ENCODE measurements at regions not wholly inside any gene's neighbourhood (a gene's known extent, or its start where the extent isn't known, plus 50 kb on each side); places are given as distances from the start of the nearest gene placed in this dataset.

DNA sequence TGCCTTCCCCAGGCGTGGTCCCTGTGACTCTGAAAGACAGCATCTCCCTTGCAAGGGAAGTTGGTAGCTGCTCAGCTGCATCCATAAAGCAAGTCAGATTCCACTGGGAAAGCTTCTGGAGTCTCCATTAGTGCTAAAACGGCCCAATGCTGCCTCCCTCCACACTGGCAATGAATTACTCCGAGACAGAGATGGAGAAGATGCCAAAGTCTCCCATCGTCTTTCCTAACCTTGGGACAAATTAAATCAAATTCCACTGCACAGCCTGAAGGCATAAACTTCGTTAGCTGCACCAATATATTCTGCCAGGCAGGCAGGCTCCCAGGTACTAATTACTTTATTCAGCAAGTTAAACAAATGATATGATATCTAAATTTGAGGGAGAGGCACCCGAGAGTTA is 106.3 kb upstream of the GJB5 start:
- no peaks in the 10 kb centered on the region for H3K27me3 ChIP-seq (ENCODE audit: control insufficient read depth in 2 of 2, insufficient read depth in 2 of 2, low read length in 2 of 2)
- H3K4me1 ChIP-seq (ENCODE audit: control insufficient read depth, extremely low read depth, insufficient read depth, low read length), result no peaks in the 10 kb centered on the region
- dilution Hi-C loops (cut with MboI; ENCODE audit: extremely low pct_ligation_motif_present, low sequenced_read_pairs) (no loop called here), intact Hi-C loops (cut with micrococcal nuclease) (no loop called here)
- H3K27ac ChIP-seq (ENCODE audit: insufficient read depth, low read depth, low read length), result no peak overlapping the region
- no peak overlapping the region for H3K4me3 ChIP-seq (replicated peaks in 1 of 3; ENCODE audit: insufficient read depth in 1 of 3, low read depth in 1 of 3, low read length in 3 of 3)
- H3K4me2 ChIP-seq (ENCODE audit: insufficient read depth, low read length), result no peak overlapping the region
- TF ChIP-seq, protein P1, sequence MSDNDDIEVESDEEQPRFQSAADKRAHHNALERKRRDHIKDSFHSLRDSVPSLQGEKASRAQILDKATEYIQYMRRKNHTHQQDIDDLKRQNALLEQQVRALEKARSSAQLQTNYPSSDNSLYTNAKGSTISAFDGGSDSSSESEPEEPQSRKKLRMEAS (IDR thresholded peaks at IDR 0.05; ENCODE audit: insufficient read depth, insufficient read length), result no peak
- no peak for TF ChIP-seq POLR2A (IDR thresholded peaks at IDR 0.05; ENCODE audit: low read depth, low read length)
- TF ChIP-seq FOS (IDR thresholded peaks at IDR 0.05; ENCODE audit: borderline replicate concordance, insufficient read depth, low read length), result no peak
- TF ChIP-seq POLR2AphosphoS5 (IDR thresholded peaks at IDR 0.05; ENCODE audit: insufficient read depth, low read depth, low read length), result no peak
- no peak for TF ChIP-seq GATA2 (IDR thresholded peaks at IDR 0.05; ENCODE audit: insufficient read depth, insufficient read length, low read depth, low read length)
- TF ChIP-seq JUN (IDR thresholded peaks at IDR 0.05; ENCODE audit: borderline replicate concordance, insufficient read depth, insufficient read length, low read depth), result no peak
- TF ChIP-seq EZH2 (IDR thresholded peaks at IDR 0.05; ENCODE audit: borderline replicate concordance, low read depth, low read length, severe bottlenecking), result no peak
- TF ChIP-seq, protein P2, sequence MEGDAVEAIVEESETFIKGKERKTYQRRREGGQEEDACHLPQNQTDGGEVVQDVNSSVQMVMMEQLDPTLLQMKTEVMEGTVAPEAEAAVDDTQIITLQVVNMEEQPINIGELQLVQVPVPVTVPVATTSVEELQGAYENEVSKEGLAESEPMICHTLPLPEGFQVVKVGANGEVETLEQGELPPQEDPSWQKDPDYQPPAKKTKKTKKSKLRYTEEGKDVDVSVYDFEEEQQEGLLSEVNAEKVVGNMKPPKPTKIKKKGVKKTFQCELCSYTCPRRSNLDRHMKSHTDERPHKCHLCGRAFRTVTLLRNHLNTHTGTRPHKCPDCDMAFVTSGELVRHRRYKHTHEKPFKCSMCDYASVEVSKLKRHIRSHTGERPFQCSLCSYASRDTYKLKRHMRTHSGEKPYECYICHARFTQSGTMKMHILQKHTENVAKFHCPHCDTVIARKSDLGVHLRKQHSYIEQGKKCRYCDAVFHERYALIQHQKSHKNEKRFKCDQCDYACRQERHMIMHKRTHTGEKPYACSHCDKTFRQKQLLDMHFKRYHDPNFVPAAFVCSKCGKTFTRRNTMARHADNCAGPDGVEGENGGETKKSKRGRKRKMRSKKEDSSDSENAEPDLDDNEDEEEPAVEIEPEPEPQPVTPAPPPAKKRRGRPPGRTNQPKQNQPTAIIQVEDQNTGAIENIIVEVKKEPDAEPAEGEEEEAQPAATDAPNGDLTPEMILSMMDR (IDR thresholded peaks at IDR 0.05; ENCODE audit: extremely low read depth in 1 of 2, insufficient read depth in 1 of 2, low read depth in 1 of 2, low read length in 2 of 2), result no peak
- TF ChIP-seq MYC (IDR thresholded peaks at IDR 0.05; ENCODE audit: low read depth, low read length), result no peak
- ChIA-PET CTCF (no interaction called here), POLR2A (no interaction called here)
- no peaks in the 10 kb centered on the region for H3K9me3 ChIP-seq (replicated peaks; ENCODE audit: control insufficient read depth, insufficient read depth, low read length)
- no peak overlapping the region for H2AFZ ChIP-seq (ENCODE audit: low read depth, low read length)
- H3K9me1 ChIP-seq (replicated peaks; ENCODE audit: control insufficient read depth, extremely low read depth, insufficient read depth, low read length), result no peaks in the 10 kb centered on the region
- no peak for FAIRE-seq
- no peak for DNase-seq (ENCODE audit: low read depth, low spot score)
- BruUV-seq (replicated peaks), result no TSS peak
- no peak overlapping the region for H3K9ac ChIP-seq (replicated peaks; ENCODE audit: extremely low read depth, insufficient read depth, low read length)
- no peaks in the 10 kb centered on the region for H3K79me2 ChIP-seq (ENCODE audit: control insufficient read depth, insufficient read depth, low read length)
- no peaks in the 10 kb centered on the region for H3K36me3 ChIP-seq (ENCODE audit: control insufficient read depth in 2 of 2, extremely low read depth in 1 of 2, insufficient read depth in 2 of 2, low read length in 2 of 2)
- H4K20me1 ChIP-seq (replicated peaks; ENCODE audit: control insufficient read depth, extremely low read depth, insufficient read depth, low read length), result no peaks in the 10 kb centered on the region

Measured in endothelial cell of umbilical vein (primary cell).